SK-N-SH (cell line): ENCODE measurements at regions not wholly inside any gene's neighbourhood (a gene's known extent, or its start where the extent isn't known, plus 50 kb on each side); places are given as distances from the start of the nearest gene placed in this dataset.

Experiments
- CTCF ChIA-PET: fragments of 300-600, 350-600 bp; formaldehyde crosslinking; extraction: SDS; loops from one replicate; lab custom pipeline; 2021; lab: Yijun Ruan, JAX
- POLR2A ChIA-PET: fragments of 350-600 bp; sonication (Branson Sonifier 250); formaldehyde crosslinking; extraction: SDS; loops from one replicate; lab custom pipeline; 2020; ENCODE audit warnings: antibody characterized with exemption, inconsistent platforms; lab: Yijun Ruan, JAX
- DNase-seq: peaks from one replicate; pipeline ENCODE4 v3.0.0; 2012
- H2AFZ ChIP-seq: fragments of 200-600 bp; sonication (generic); 2 replicates; pipeline ENCODE4 v1.8.1; 2016; ENCODE audit warnings: antibody characterized with exemption, mild to moderate bottlenecking, low read depth
- H3F3A ChIP-seq: fragments of 200-600 bp; sonication (generic); replicated peaks from 2 replicates; pipeline ENCODE3; 2016; ENCODE audit warnings: antibody characterized with exemption, mild to moderate bottlenecking; ENCODE audit not compliant: insufficient read depth
- H3K27ac ChIP-seq, 2 experiments: fragments of 200-500 bp in 1 of 2; fragments of 200-600 bp in 1 of 2; sonication (Bioruptor generic) in 1 of 2; sonication (generic), shearing (Covaris generic) in 1 of 2; 2 replicates each; pipeline versions ENCODE4 v1.5.1 to v1.6.1; 2014 to 2016; ENCODE audit warnings: low read depth in 2 of 2, inconsistent platforms in 1 of 2, low read length in 1 of 2, mild to moderate bottlenecking in 1 of 2, mixed read lengths in 1 of 2
- H3K27me3 ChIP-seq: fragments of 200-600 bp; sonication (generic), shearing (Covaris generic); 2 replicates; pipeline ENCODE4 v1.6.1; 2016; ENCODE audit warnings: mixed run types; ENCODE audit not compliant: insufficient read depth
- H3K36me3 ChIP-seq, 2 experiments: fragments of 200-500 bp in 1 of 2; fragments of 200-600 bp in 1 of 2; sonication (Bioruptor generic) in 1 of 2; sonication (generic) in 1 of 2; replicated peaks in 1 of 2; 2 replicates each; pipeline versions ENCODE3 to v1.5.1; 2014 to 2016; ENCODE audit warnings: low read length in 1 of 2, mild to moderate bottlenecking in 1 of 2; ENCODE audit not compliant: insufficient read depth in 2 of 2, control insufficient read depth in 1 of 2
- H3K4me1 ChIP-seq, 2 experiments: fragments of 200-500 bp in 1 of 2; fragments of 200-600 bp in 1 of 2; sonication (Bioruptor generic) in 1 of 2; sonication (generic), shearing (Covaris generic) in 1 of 2; 2 replicates each; pipeline versions ENCODE4 v1.5.1 to v1.6.1; 2014 to 2016; ENCODE audit warnings: low read depth in 1 of 2, low read length in 1 of 2, mixed run types in 1 of 2; ENCODE audit not compliant: insufficient read depth in 2 of 2, control insufficient read depth in 1 of 2
- H3K4me2 ChIP-seq: fragments of 200-600 bp; sonication (generic), shearing (Covaris generic); 2 replicates; pipeline ENCODE4 v1.6.1; 2017; ENCODE audit warnings: mixed run types
- H3K4me3 ChIP-seq, 2 experiments: fragments of 200-500 bp in 1 of 2; fragments of 200-600 bp in 1 of 2; sonication (Bioruptor generic) in 1 of 2; sonication (generic), shearing (Covaris generic) in 1 of 2; 2 replicates each; pipeline versions ENCODE4 v1.5.1 to v1.8.1; 2014 to 2016; ENCODE audit warnings: low read depth in 2 of 2, inconsistent platforms in 1 of 2, low read length in 1 of 2, mild to moderate bottlenecking in 1 of 2, mixed read lengths in 1 of 2, moderate library complexity in 1 of 2
- H3K79me2 ChIP-seq: fragments of 200-600 bp; sonication (generic); 2 replicates; pipeline ENCODE4 v1.8.1; 2017; ENCODE audit warnings: mild to moderate bottlenecking; ENCODE audit not compliant: insufficient read depth
- H3K9ac ChIP-seq: fragments of 200-600 bp; sonication (generic); 2 replicates; pipeline ENCODE4 v1.6.1; 2017; ENCODE audit warnings: mixed run types
- H3K9me2 ChIP-seq: fragments of 200-600 bp; sonication (generic); 2 replicates; pipeline ENCODE4 v1.6.1; 2017; ENCODE audit warnings: mixed run types
- H3K9me3 ChIP-seq: fragments of 200-600 bp; sonication (generic); 2 replicates; pipeline ENCODE4 v1.6.1; 2017; ENCODE audit warnings: mixed run types, mild to moderate bottlenecking, moderate library complexity
- H4K20me1 ChIP-seq: fragments of 200-600 bp; sonication (generic); 2 replicates; pipeline ENCODE4 v1.6.1; 2017; ENCODE audit warnings: mild to moderate bottlenecking, mixed run types; ENCODE audit not compliant: insufficient read depth
- CHD2 ChIP-seq: fragments of 150-350 bp; IDR thresholded peaks from 2 replicates; pipeline ENCODE4 v1.6.1; 2018; ENCODE audit warnings: low read length; ENCODE audit not compliant: partially characterized antibody
- CTCF ChIP-seq: fragments of 200-600 bp; sonication (generic); IDR thresholded peaks from 2 replicates; pipeline ENCODE4 v1.6.1; 2017; ENCODE audit warnings: antibody characterized with exemption, mild to moderate bottlenecking, moderate library complexity
- EP300 ChIP-seq, 2 experiments: IDR thresholded peaks; 2 replicates each; pipeline versions ENCODE4 v1.4.0 to v1.6.1; 2012; ENCODE audit warnings: borderline replicate concordance in 1 of 2, low read depth in 1 of 2, low read length in 1 of 2
- FOXM1 ChIP-seq: IDR thresholded peaks from 2 replicates; pipeline ENCODE4 v1.4.0; 2012; ENCODE audit warnings: low read depth, mild to moderate bottlenecking
- NFIC ChIP-seq: IDR thresholded peaks from 2 replicates; pipeline ENCODE4 v1.4.0; 2012; ENCODE audit warnings: borderline replicate concordance
- RAD21 ChIP-seq: IDR thresholded peaks from 2 replicates; pipeline ENCODE4 v1.6.1; 2012; ENCODE audit warnings: mild to moderate bottlenecking, low read length
- RCOR1 ChIP-seq: fragments of 150-350 bp; IDR thresholded peaks from 2 replicates; pipeline ENCODE4 v1.6.1; 2017; ENCODE audit warnings: antibody characterized with exemption, low read length
- SIN3A ChIP-seq: IDR thresholded peaks from 2 replicates; pipeline ENCODE4 v1.6.1; 2012; ENCODE audit warnings: low read depth, mild to moderate bottlenecking, low read length, moderate library complexity, borderline replicate concordance
- TEAD4 ChIP-seq: IDR thresholded peaks from 2 replicates; pipeline ENCODE4 v1.4.0; 2012; ENCODE audit warnings: mild to moderate bottlenecking, borderline replicate concordance; ENCODE audit not compliant: insufficient read depth
- WGBS: methylation state at CpG from one replicate; pipeline ENCODE4 v1.1.6; 2017; ENCODE audit warnings: low lambda C conversion rate; 5-methylcytosine and 5-hydroxymethylcytosine counted together
- TF ChIP-seq, protein P1 (sequence below): fragments of 150-350 bp; IDR thresholded peaks from 2 replicates; pipeline ENCODE4 v1.6.1; 2017; ENCODE audit warnings: antibody characterized with exemption, low read length, low read depth, borderline replicate concordance
- TF ChIP-seq, protein P2 (sequence below): fragments of 150-350 bp; IDR thresholded peaks from 2 replicates; pipeline ENCODE4 v1.6.1; 2016; ENCODE audit warnings: mild to moderate bottlenecking, low read depth, low read length
- TF ChIP-seq, protein P3 (sequence below): IDR thresholded peaks from 2 replicates; pipeline ENCODE4 v1.4.0; 2012; ENCODE audit warnings: low read depth
- TF ChIP-seq, protein P4 (sequence below): IDR thresholded peaks from 2 replicates; pipeline ENCODE4; 2012

GRCh38 chr15:36325206-36325605 lies 254.2 kb upstream of the CDIN1 start:
- Histone ChIP-seq H3K9me3 (no peaks in the 10 kb centered on the region), H3K9ac (no peak overlapping the region), H3K4me3 (no peak overlapping the region), H3F3A (no peaks in the 10 kb centered on the region), H3K9me2 (no peaks in the 10 kb centered on the region), H3K27me3 (no peaks in the 10 kb centered on the region), H3K79me2 (no peaks in the 10 kb centered on the region), H3K4me2 (no peak overlapping the region), H3K36me3 (no peaks in the 10 kb centered on the region), H3K4me1 (no peaks in the 10 kb centered on the region; a peak in 3 of 4 replicates), H2AFZ (no peak overlapping the region), H4K20me1 (no peaks in the 10 kb centered on the region), H3K27ac (no peak overlapping the region)
- 92% methylated on average over 2 of the region's 2 CpGs for WGBS
- TF ChIP-seq, protein P1, sequence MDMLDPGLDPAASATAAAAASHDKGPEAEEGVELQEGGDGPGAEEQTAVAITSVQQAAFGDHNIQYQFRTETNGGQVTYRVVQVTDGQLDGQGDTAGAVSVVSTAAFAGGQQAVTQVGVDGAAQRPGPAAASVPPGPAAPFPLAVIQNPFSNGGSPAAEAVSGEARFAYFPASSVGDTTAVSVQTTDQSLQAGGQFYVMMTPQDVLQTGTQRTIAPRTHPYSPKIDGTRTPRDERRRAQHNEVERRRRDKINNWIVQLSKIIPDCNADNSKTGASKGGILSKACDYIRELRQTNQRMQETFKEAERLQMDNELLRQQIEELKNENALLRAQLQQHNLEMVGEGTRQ: no peak
- TF ChIP-seq CHD2: no peak
- TF ChIP-seq EP300 (IDR thresholded peaks at IDR 0.05; ENCODE audit: borderline replicate concordance in 1 of 2, low read depth in 1 of 2, low read length in 1 of 2): no peak
- CTCF ChIA-PET: no interaction called here
- no peak for DNase-seq
- POLR2A ChIA-PET: no interaction called here

GRCh38 chr15:36329592-36329991 lies 249.8 kb upstream of the CDIN1 start:
- WGBS: 99% methylated on average over 9 of the region's 9 CpGs
- CTCF ChIA-PET: interaction anchor here (1.0 to 1.4 kb wide), 2 partner anchors 10 to 66 kb away, joined by 3 read pairs; no protein-coding TSS in a partner anchor

More at GRCh38 chr15:36329592-36329991, 249.8 kb upstream of the CDIN1 start:
- H3F3A ChIP-seq: peaks cover 7% of the 10 kb centered on the region
- no peaks in the 10 kb centered on the region for H3K27me3 ChIP-seq
- no peaks in the 10 kb centered on the region for H3K36me3 ChIP-seq
- H3K9me3 ChIP-seq: no peaks in the 10 kb centered on the region
- no peak overlapping the region for H3K27ac ChIP-seq
- no peaks in the 10 kb centered on the region for H3K79me2 ChIP-seq
- no peaks in the 10 kb centered on the region for H3K9me2 ChIP-seq
- H3K4me1 ChIP-seq: peaks cover 0 to 9% of the 10 kb centered on the region in 2 experiments; a peak in 1 of 4 replicates
- H4K20me1 ChIP-seq: no peaks in the 10 kb centered on the region
- no peak overlapping the region for H2AFZ ChIP-seq
- H3K4me3 ChIP-seq: no peak overlapping the region
- TF ChIP-seq, protein P2, sequence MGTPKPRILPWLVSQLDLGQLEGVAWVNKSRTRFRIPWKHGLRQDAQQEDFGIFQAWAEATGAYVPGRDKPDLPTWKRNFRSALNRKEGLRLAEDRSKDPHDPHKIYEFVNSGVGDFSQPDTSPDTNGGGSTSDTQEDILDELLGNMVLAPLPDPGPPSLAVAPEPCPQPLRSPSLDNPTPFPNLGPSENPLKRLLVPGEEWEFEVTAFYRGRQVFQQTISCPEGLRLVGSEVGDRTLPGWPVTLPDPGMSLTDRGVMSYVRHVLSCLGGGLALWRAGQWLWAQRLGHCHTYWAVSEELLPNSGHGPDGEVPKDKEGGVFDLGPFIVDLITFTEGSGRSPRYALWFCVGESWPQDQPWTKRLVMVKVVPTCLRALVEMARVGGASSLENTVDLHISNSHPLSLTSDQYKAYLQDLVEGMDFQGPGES: no peak
- TF ChIP-seq, protein P3, sequence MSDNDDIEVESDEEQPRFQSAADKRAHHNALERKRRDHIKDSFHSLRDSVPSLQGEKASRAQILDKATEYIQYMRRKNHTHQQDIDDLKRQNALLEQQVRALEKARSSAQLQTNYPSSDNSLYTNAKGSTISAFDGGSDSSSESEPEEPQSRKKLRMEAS: no peak
- TF ChIP-seq TEAD4: no peak
- TF ChIP-seq SIN3A: no peak
- no peak for TF ChIP-seq RAD21
- TF ChIP-seq NFIC: no peak
- no peak for TF ChIP-seq RCOR1
- TF ChIP-seq, protein P4, sequence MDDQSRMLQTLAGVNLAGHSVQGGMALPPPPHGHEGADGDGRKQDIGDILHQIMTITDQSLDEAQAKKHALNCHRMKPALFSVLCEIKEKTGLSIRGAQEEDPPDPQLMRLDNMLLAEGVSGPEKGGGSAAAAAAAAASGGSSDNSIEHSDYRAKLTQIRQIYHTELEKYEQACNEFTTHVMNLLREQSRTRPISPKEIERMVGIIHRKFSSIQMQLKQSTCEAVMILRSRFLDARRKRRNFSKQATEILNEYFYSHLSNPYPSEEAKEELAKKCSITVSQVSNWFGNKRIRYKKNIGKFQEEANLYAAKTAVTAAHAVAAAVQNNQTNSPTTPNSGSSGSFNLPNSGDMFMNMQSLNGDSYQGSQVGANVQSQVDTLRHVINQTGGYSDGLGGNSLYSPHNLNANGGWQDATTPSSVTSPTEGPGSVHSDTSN: no peak
- no peak for TF ChIP-seq CTCF
- TF ChIP-seq, protein P1: no peak
- no peak for TF ChIP-seq FOXM1
- DNase-seq: no peak
- H3K4me2 ChIP-seq: no peak overlapping the region
- no peak overlapping the region for H3K9ac ChIP-seq
- POLR2A ChIA-PET: no interaction called here
